IMR-90 (cell line): ENCODE measurements at regions not wholly inside any gene's neighbourhood (a gene's known extent, or its start where the extent isn't known, plus 50 kb on each side); places are given as distances from the start of the nearest gene placed in this dataset.
A peak's percentile ranks its signal among the peaks of the same experiment; 100 is the strongest.
"Not testable (repeated sequence)": the region's sequence is repeated elsewhere in the genome, so short reads cannot be mapped to it uniquely, and the experiment has no call there.

Experiments
- ATAC-seq: fragments of 200-7000 bp; cut with Tn5 transposase; 2 replicates; pipeline ENCODE4 v1.9.1; 2020; ENCODE audit warnings: low read depth, mild to moderate bottlenecking, moderate library complexity
- BruUV-seq: library from RNA; stranded (reverse); fragments of 400-500 nt; replicated peaks from 2 replicates; lab custom pipeline; 2021; lab: Mats Ljungman, UMichigan
- CTCF ChIA-PET: fragments of 300-600 bp; formaldehyde crosslinking; extraction: SDS; loops from one replicate; lab custom pipeline; 2021; ENCODE audit warnings: antibody characterized with exemption; lab: Yijun Ruan, JAX
- POLR2A ChIA-PET: fragments of 300-600 bp; sonication (Branson Sonifier 250); formaldehyde crosslinking; loops from one replicate; lab custom pipeline; 2022; ENCODE audit warnings: antibody characterized with exemption; ENCODE audit not compliant: unreplicated experiment; lab: Charles Lee
- DNase-seq: peaks from one replicate; pipeline ENCODE4 v3.0.0; 2013
- H2AFZ ChIP-seq: replicated peaks from 2 replicates; pipeline ENCODE3; 2013; ENCODE audit warnings: low read length, mild to moderate bottlenecking; ENCODE audit not compliant: poor library complexity
- H2AK5ac ChIP-seq: 2 replicates; pipeline ENCODE4 v1.6.1; 2013; ENCODE audit warnings: low read depth, low read length, inconsistent platforms
- H2AK9ac ChIP-seq: replicated peaks from 2 replicates; pipeline ENCODE3; 2013; ENCODE audit warnings: mild to moderate bottlenecking, low read depth, low read length, moderate library complexity; ENCODE audit not compliant: poor library complexity
- H2BK120ac ChIP-seq: 2 replicates; pipeline ENCODE4 v1.6.1; 2013; ENCODE audit warnings: low read depth, low read length, inconsistent platforms
- H2BK15ac ChIP-seq: 3 replicates; pipeline ENCODE4 v1.6.1; 2013; ENCODE audit warnings: low read depth, low read length, inconsistent platforms
- H2BK20ac ChIP-seq: 2 replicates; pipeline ENCODE4 v1.6.1; 2013; ENCODE audit warnings: low read depth, mild to moderate bottlenecking, inconsistent platforms, low read length, moderate library complexity
- H2BK5ac ChIP-seq: 2 replicates; pipeline ENCODE4 v1.6.1; 2013; ENCODE audit warnings: mild to moderate bottlenecking, low read depth, low read length, inconsistent platforms; ENCODE audit not compliant: poor library complexity, severe bottlenecking
- H3K14ac ChIP-seq: replicated peaks from 2 replicates; pipeline ENCODE4 v1.6.1; 2013; ENCODE audit warnings: low read depth, low read length, inconsistent platforms
- H3K18ac ChIP-seq: 2 replicates; pipeline ENCODE4 v1.6.1; 2013; ENCODE audit warnings: low read depth, low read length, control low read depth
- H3K23ac ChIP-seq: 2 replicates; pipeline ENCODE4 v1.6.1; 2013; ENCODE audit warnings: low read depth, low read length, inconsistent platforms
- H3K27ac ChIP-seq: 2 replicates; pipeline ENCODE4 v1.5.1; 2013; ENCODE audit warnings: mild to moderate bottlenecking, control low read depth, low read length; ENCODE audit not compliant: insufficient read depth
- H3K27me3 ChIP-seq: 2 replicates; pipeline ENCODE4 v1.6.1; 2013; ENCODE audit warnings: low read length; ENCODE audit not compliant: control insufficient read depth, insufficient read depth
- H3K36me3 ChIP-seq: 2 replicates; pipeline ENCODE4 v1.6.1; 2013; ENCODE audit warnings: low read length, mixed read lengths; ENCODE audit not compliant: control insufficient read depth, insufficient read depth
- H3K4ac ChIP-seq: 2 replicates; pipeline ENCODE4 v1.6.1; 2013; ENCODE audit warnings: low read depth, low read length, inconsistent platforms
- H3K4me1 ChIP-seq: 2 replicates; pipeline ENCODE4 v1.6.1; 2013; ENCODE audit warnings: low read length, mixed read lengths; ENCODE audit not compliant: control insufficient read depth, insufficient read depth
- H3K4me2 ChIP-seq: 2 replicates; pipeline ENCODE4 v1.6.1; 2013; ENCODE audit warnings: low read depth, mild to moderate bottlenecking, control low read depth, low read length, moderate library complexity
- H3K4me3 ChIP-seq: 2 replicates; pipeline ENCODE4 v1.5.1; 2013; ENCODE audit warnings: low read depth, mild to moderate bottlenecking, control low read depth, low read length, moderate library complexity; ENCODE audit not compliant: insufficient read depth
- H3K56ac ChIP-seq: 2 replicates; pipeline ENCODE4 v1.6.1; 2013; ENCODE audit warnings: low read length, inconsistent platforms; ENCODE audit not compliant: insufficient read depth; ENCODE audit errors: extremely low read depth
- H3K79me1 ChIP-seq, 2 experiments: 2 replicates each; pipeline ENCODE4 v1.6.1; 2013; ENCODE audit warnings: low read length in 2 of 2, inconsistent platforms in 1 of 2, low read depth in 1 of 2
- H3K9ac ChIP-seq: 2 replicates; pipeline ENCODE4 v1.6.1; 2013; ENCODE audit warnings: low read depth, low read length, control low read depth
- H3K9me1 ChIP-seq: 2 replicates; pipeline ENCODE4 v1.6.1; 2013; ENCODE audit warnings: low read length, inconsistent platforms; ENCODE audit not compliant: insufficient read depth
- H3K9me3 ChIP-seq: 2 replicates; pipeline ENCODE4 v1.6.1; 2013; ENCODE audit warnings: low read length; ENCODE audit not compliant: control insufficient read depth, insufficient read depth
- H4K20me1 ChIP-seq: 2 replicates; pipeline ENCODE4 v1.6.1; 2013; ENCODE audit warnings: low read length, inconsistent platforms; ENCODE audit not compliant: insufficient read depth
- H4K5ac ChIP-seq: 2 replicates; pipeline ENCODE4 v1.6.1; 2013; ENCODE audit warnings: mild to moderate bottlenecking, low read depth, low read length, control low read depth
- H4K8ac ChIP-seq, 2 experiments: 2 replicates each; pipeline ENCODE4 v1.6.1; 2013; ENCODE audit warnings: low read depth in 2 of 2, low read length in 2 of 2, control low read depth in 1 of 2, inconsistent platforms in 1 of 2
- H4K91ac ChIP-seq: 2 replicates; pipeline ENCODE4 v1.6.1; 2013; ENCODE audit warnings: low read depth, low read length, inconsistent platforms; ENCODE audit not compliant: insufficient read depth
- WGBS, 2 experiments: methylation state at CpG; one replicate each; pipeline versions ENCODE4 v1.1.5 to v1.1.7; 2013; ENCODE audit warnings: missing lambda C conversion rate in 2 of 2; ENCODE audit not compliant: insufficient read length in 1 of 2; ENCODE audit errors: extremely low coverage in 2 of 2; 5-methylcytosine and 5-hydroxymethylcytosine counted together
- dilution Hi-C: fragments of 300-500 bp; cut with HindIII; formaldehyde crosslinking; loops from one replicate; pipeline ENCODE4 v1.14.3; 2018; ENCODE audit warnings: low sequenced_read_pairs; ENCODE audit not compliant: unreplicated experiment
- in situ Hi-C: fragments of 300-500 bp; cut with MboI; formaldehyde crosslinking; loops from 3 replicates; pipeline ENCODE4 v1.14.3; 2019; ENCODE audit warnings: low sequenced_read_pairs, inconsistent platforms, mixed read lengths
- intact Hi-C: fragments of 100-400 bp; cut with micrococcal nuclease; formaldehyde crosslinking; loops from 2 replicates; pipeline ENCODE4 v1.10.0; 2022

DNA sequence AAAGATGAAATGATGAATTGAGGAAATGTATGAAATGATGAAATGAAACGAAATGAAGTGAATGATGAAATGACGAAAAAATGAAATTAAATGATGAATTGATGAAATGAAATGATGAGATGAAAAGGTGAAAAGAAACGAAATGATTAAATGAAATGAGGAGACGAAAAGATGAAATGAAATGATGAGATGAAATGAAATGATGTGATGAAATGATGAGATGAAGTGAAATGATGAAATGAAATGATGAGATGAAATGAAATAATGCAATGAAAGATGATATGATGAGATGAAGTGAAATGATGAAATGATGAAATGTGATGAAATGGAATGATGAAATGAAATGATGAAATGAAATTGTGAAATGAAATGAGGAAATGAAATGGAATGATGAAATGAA is 469.7 kb downstream of the FAM72C start:
- H3K14ac ChIP-seq, H4K8ac ChIP-seq, H2AFZ ChIP-seq, H3K9me3 ChIP-seq, H3K4me2 ChIP-seq, H4K5ac ChIP-seq, H3K23ac ChIP-seq, H4K20me1 ChIP-seq, H3K9ac ChIP-seq, H2BK20ac ChIP-seq, H2BK15ac ChIP-seq, H3K36me3 ChIP-seq, H3K27ac ChIP-seq, H2AK9ac ChIP-seq, H3K18ac ChIP-seq, H2AK5ac ChIP-seq, H2BK5ac ChIP-seq, H3K9me1 ChIP-seq, intact Hi-C loops, H3K4ac ChIP-seq, DNase-seq, in situ Hi-C loops, H3K79me1 ChIP-seq, H3K56ac ChIP-seq, dilution Hi-C loops, H2BK120ac ChIP-seq, H3K4me1 ChIP-seq, POLR2A ChIA-PET, CTCF ChIA-PET, BruUV-seq, H3K27me3 ChIP-seq, ATAC-seq, H3K4me3 ChIP-seq, H4K91ac ChIP-seq: not testable (repeated sequence)
- 37 to 100% methylated on average over 2 to 3 of the region's 4 CpGs for WGBS, 2 experiments

- H2AFZ ChIP-seq, H3K36me3 ChIP-seq, H3K4ac ChIP-seq, H2AK9ac ChIP-seq, DNase-seq, BruUV-seq, H2AK5ac ChIP-seq, ATAC-seq, dilution Hi-C loops, H2BK120ac ChIP-seq, H3K23ac ChIP-seq, H2BK20ac ChIP-seq, H3K9ac ChIP-seq, H4K91ac ChIP-seq, H2BK5ac ChIP-seq, H3K4me2 ChIP-seq, H3K9me3 ChIP-seq, H3K56ac ChIP-seq, CTCF ChIA-PET, H4K8ac ChIP-seq, H3K79me1 ChIP-seq, intact Hi-C loops, H3K27ac ChIP-seq, H4K20me1 ChIP-seq, H3K4me1 ChIP-seq, H2BK15ac ChIP-seq, in situ Hi-C loops, H4K5ac ChIP-seq, H3K18ac ChIP-seq, POLR2A ChIA-PET, H3K27me3 ChIP-seq, H3K9me1 ChIP-seq, H3K14ac ChIP-seq: not testable (repeated sequence)
- 0% methylated on average over 7 of the region's 85 CpGs; no CpG with 5 or more reads in 1 of the 2 experiments for WGBS, 2 experiments
- H3K4me3 ChIP-seq: peak overlapping the region; percentile 14; the same call in 1 of the 2 replicates
These were observed 473.6 kb downstream of the FAM72C start for GRCh38 chr1:143498059-143498749.
